WTC11 (cell line): ENCODE measurements at regions not wholly inside any gene's neighbourhood (a gene's known extent, or its start where the extent isn't known, plus 50 kb on each side); places are given as distances from the start of the nearest gene placed in this dataset.

Experiments used
- ATAC-seq: fragments of 200-7000 bp; cut with Tn5 transposase; 2 replicates; pipeline ENCODE4 v1.10.0; 2021; ENCODE audit warnings: mild to moderate bottlenecking, moderate library complexity
- CTCF ChIA-PET: fragments of 300-600 bp; sonication (Branson Sonifier 250); formaldehyde crosslinking; loops from one replicate; lab custom pipeline; 2021; ENCODE audit warnings: antibody characterized with exemption; lab: Charles Lee
- POLR2A ChIA-PET: fragments of 350-600 bp; sonication (Branson Sonifier 250); formaldehyde crosslinking; loops from one replicate; lab custom pipeline; 2021; ENCODE audit warnings: antibody characterized with exemption; lab: Charles Lee
- DNase-seq: peaks from one replicate; pipeline ENCODE4 v3.0.0; 2021; ENCODE audit warnings: low spot score
- H3K27ac Mint-ChIP-seq: 2 replicates; pipeline ENCODE4 v1.8.0; 2021; ENCODE audit warnings: mixed read lengths
- H3K27me3 Mint-ChIP-seq: 2 replicates; pipeline ENCODE4 v1.8.0; 2021; ENCODE audit warnings: low read depth, mild to moderate bottlenecking, moderate library complexity, mixed read lengths
- H3K36me3 Mint-ChIP-seq: 2 replicates; pipeline ENCODE4 v1.8.0; 2021; ENCODE audit warnings: mixed read lengths
- H3K4me1 Mint-ChIP-seq: 2 replicates; pipeline ENCODE4 v1.8.0; 2022; ENCODE audit warnings: mixed read lengths
- H3K4me3 Mint-ChIP-seq: 2 replicates; pipeline ENCODE4 v1.8.0; 2021; ENCODE audit warnings: mild to moderate bottlenecking, moderate library complexity, mixed read lengths
- H3K9me3 Mint-ChIP-seq: 2 replicates; pipeline ENCODE4 v1.8.0; 2021; ENCODE audit warnings: mixed read lengths
- ARID4B ChIP-seq: sonication (generic); formaldehyde crosslinking; IDR thresholded peaks from 2 replicates; pipeline ENCODE4 v1.8.0; 2023; ENCODE audit warnings: missing genetic modification reagents, mild to moderate bottlenecking, borderline replicate concordance
- CREB1 ChIP-seq: sonication (generic); formaldehyde crosslinking; IDR thresholded peaks from 2 replicates; pipeline ENCODE4 v1.8.0; 2023; ENCODE audit warnings: mild to moderate bottlenecking, missing genetic modification reagents
- E2F1 ChIP-seq: sonication (generic); formaldehyde crosslinking; IDR thresholded peaks from 2 replicates; pipeline ENCODE4 v1.8.0; 2022; ENCODE audit warnings: mild to moderate bottlenecking, missing genetic modification reagents
- E2F4 ChIP-seq: sonication (generic); formaldehyde crosslinking; IDR thresholded peaks from 2 replicates; pipeline ENCODE4 v1.8.1; 2022; ENCODE audit warnings: low read depth, mild to moderate bottlenecking, moderate library complexity, missing genetic modification reagents, borderline replicate concordance
- ERG ChIP-seq: fragments of 250-450 bp; sonication (Bioruptor Pico); IDR thresholded peaks from 2 replicates; pipeline ENCODE4 v1.8.0; 2021; ENCODE audit warnings: mild to moderate bottlenecking
- JUN ChIP-seq: sonication (generic); formaldehyde crosslinking; IDR thresholded peaks from 2 replicates; pipeline ENCODE4 v1.8.0; 2023; ENCODE audit warnings: mild to moderate bottlenecking, missing genetic modification reagents
- NFE2L1 ChIP-seq: sonication (generic); formaldehyde crosslinking; IDR thresholded peaks from 2 replicates; pipeline ENCODE4 v1.8.1; 2023; ENCODE audit warnings: missing genetic modification reagents
- PREB ChIP-seq: sonication (generic); formaldehyde crosslinking; IDR thresholded peaks from 2 replicates; pipeline ENCODE4 v1.8.1; 2022; ENCODE audit warnings: mild to moderate bottlenecking, missing genetic modification reagents, moderate library complexity, borderline replicate concordance
- PRRX2 ChIP-seq: fragments of 250-450 bp; sonication (Bioruptor Pico); IDR thresholded peaks from 2 replicates; pipeline ENCODE4 v1.8.0; 2021; ENCODE audit warnings: mild to moderate bottlenecking
- SP1 ChIP-seq: sonication (generic); formaldehyde crosslinking; conservative IDR thresholded peaks from 2 replicates; pipeline ENCODE4 v1.8.1; 2022; ENCODE audit warnings: missing genetic modification reagents
- STAT6 ChIP-seq: sonication (generic); formaldehyde crosslinking; conservative IDR thresholded peaks from 2 replicates; pipeline ENCODE4 v1.8.1; 2023; ENCODE audit warnings: mild to moderate bottlenecking, low read depth, missing genetic modification reagents, moderate library complexity
- TCF7 ChIP-seq: sonication (generic); formaldehyde crosslinking; IDR thresholded peaks from 2 replicates; pipeline ENCODE4 v1.8.0; 2022; ENCODE audit warnings: mild to moderate bottlenecking, low read depth, missing genetic modification reagents, moderate library complexity
- ZNF219 ChIP-seq: sonication (generic); formaldehyde crosslinking; IDR thresholded peaks from 2 replicates; pipeline ENCODE4 v1.8.0; 2023; ENCODE audit warnings: missing genetic modification reagents, mild to moderate bottlenecking, borderline replicate concordance
- ZNF425 ChIP-seq: fragments of 250-450 bp; sonication (Bioruptor Pico); conservative IDR thresholded peaks from 2 replicates; pipeline ENCODE4 v1.9.0; 2021; ENCODE audit warnings: mild to moderate bottlenecking
- ZNF671 ChIP-seq: fragments of 250-450 bp; sonication (Bioruptor Pico); IDR thresholded peaks from 2 replicates; pipeline ENCODE4 v1.8.0; 2021; ENCODE audit warnings: mild to moderate bottlenecking

GRCh38 chr10:123517426-123517825, 148.7 kb upstream of the GPR26 start:
- H3K9me3 Mint-ChIP-seq = no peaks in the 10 kb centered on the region

GRCh38 chr10:123517901-123518300, 148.3 kb upstream of the GPR26 start:
- Mint-ChIP-seq H3K27ac (no peak overlapping the region; the same call in 1 of the 2 replicates), H3K4me3 (no peak overlapping the region), H3K9me3 (no peaks in the 10 kb centered on the region), H3K36me3 (no peaks in the 10 kb centered on the region), H3K27me3 (no peaks in the 10 kb centered on the region; the same call in 1 of the 2 replicates), H3K4me1 (peaks cover 30% of the 10 kb centered on the region)
- ATAC-seq = no peak
- ChIA-PET POLR2A (no interaction called here), CTCF (no interaction called here)
- DNase-seq = no peak
- no peak for TF ChIP-seq E2F1 (CRISPR knock-in tag)
- TF ChIP-seq JUN (CRISPR knock-in tag) = no peak
- no peak for TF ChIP-seq ERG (CRISPR knock-in tag)
- TF ChIP-seq TCF7 (CRISPR knock-in tag) = no peak

More at GRCh38 chr10:123517426-123517825, 148.7 kb upstream of the GPR26 start:
- DNase-seq (no peak), ATAC-seq (no peak)
- POLR2A ChIA-PET = no interaction called here
- CTCF ChIA-PET = no interaction called here
- no peak for TF ChIP-seq PRRX2 (CRISPR knock-in tag)
- TF ChIP-seq E2F4 (CRISPR knock-in tag) = no peak
- TF ChIP-seq NFE2L1 (CRISPR knock-in tag) = no peak
- TF ChIP-seq SP1 (CRISPR knock-in tag) = no peak
- TF ChIP-seq PREB (CRISPR knock-in tag) = no peak
- no peak for TF ChIP-seq ARID4B (CRISPR knock-in tag)
- TF ChIP-seq ZNF219 (CRISPR knock-in tag) = no peak
- Mint-ChIP-seq H3K4me1 (peaks cover 34% of the 10 kb centered on the region), H3K27ac (no peak overlapping the region), H3K4me3 (no peak overlapping the region), H3K27me3 (no peaks in the 10 kb centered on the region; the same call in 1 of the 2 replicates), H3K36me3 (no peaks in the 10 kb centered on the region)

GRCh38 chr10:123518765-123519164, 147.4 kb upstream of the GPR26 start:
- no peak for DNase-seq
- TF ChIP-seq STAT6 (CRISPR knock-in tag) = no peak
- no peak for TF ChIP-seq ZNF425 (CRISPR knock-in tag)
- TF ChIP-seq CREB1 (CRISPR knock-in tag) = no peak
- TF ChIP-seq ZNF671 (CRISPR knock-in tag) = no peak

More at GRCh38 chr10:123518765-123519164, 147.4 kb upstream of the GPR26 start:
- ChIA-PET POLR2A (no interaction called here), CTCF (no interaction called here)
- Mint-ChIP-seq H3K27ac (no peak overlapping the region), H3K9me3 (peaks cover 8% of the 10 kb centered on the region), H3K27me3 (no peaks in the 10 kb centered on the region; the same call in 1 of the 2 replicates), H3K4me3 (no peak overlapping the region), H3K36me3 (no peaks in the 10 kb centered on the region; the same call in 1 of the 2 replicates), H3K4me1 (peaks cover 21% of the 10 kb centered on the region)
- no peak for ATAC-seq
